Iris pigment epithelial cell (primary cell): ENCODE measurements at regions not wholly inside any gene's neighbourhood (a gene's known extent, or its start where the extent isn't known, plus 50 kb on each side); places are given as distances from the start of the nearest gene placed in this dataset.

Source experiments
- DNase-seq: peaks from one replicate; pipeline ENCODE4 v3.0.0-alpha.2; 2011; ENCODE audit warnings: low read depth

DNA sequence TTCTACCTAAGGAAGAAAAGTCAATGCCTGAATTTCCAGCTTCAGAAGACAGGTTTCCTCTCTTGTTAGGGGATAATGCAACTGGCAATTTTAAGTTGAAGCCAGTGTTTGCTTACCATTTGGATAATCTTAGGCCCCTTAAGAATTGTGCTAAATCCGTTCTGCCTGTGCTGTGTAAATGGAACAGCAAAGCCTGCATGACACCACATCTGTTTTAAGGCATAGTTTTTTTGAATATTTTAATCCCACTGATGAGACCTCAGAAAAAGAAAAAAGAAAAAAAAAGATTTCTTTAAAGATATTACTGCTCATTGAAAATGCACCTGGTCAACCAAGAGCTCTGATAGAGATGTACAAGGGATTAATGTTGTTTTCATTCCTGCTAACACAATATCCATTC lies 419.2 kb downstream of the SLITRK6 start:
- no peak for DNase-seq

DNA sequence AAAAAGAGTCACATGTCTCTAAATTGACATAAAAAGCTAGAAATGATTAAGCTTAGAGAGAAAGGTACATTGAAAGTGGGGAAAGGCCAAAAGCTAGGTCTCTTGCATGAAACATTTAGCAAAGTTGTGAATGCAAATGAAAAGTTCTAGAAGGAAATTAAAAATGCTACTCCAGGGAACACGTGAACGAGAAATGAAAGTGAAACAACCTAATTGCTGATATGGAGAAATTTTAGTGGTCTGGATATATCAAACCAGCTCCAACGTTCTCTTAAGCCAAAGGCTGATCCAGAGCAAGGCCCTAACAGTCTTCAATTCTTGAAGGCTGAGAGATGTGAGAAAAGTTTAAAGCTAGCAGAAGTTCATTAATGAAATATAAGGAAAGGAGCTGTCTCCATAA lies 419.8 kb downstream of the SLITRK6 start:
- DNase-seq, result no peak

DNA sequence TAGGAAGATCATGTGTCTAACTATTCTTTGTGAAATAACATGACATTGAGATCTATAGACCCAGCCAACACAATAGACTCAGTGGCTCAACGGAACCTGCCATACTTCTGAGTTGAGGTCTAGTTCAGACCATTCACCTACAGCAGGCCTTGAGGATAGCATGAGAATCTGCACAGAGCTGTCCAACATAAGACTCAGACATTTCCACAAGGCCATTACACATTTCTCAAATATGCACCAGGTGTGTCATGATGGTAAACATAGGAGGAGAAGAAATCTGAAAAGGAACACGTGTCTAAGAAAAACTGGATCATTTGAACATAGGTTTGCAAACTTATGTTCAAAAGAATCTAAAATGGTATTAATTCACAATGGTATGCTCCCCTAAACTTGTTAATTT lies 421.4 kb downstream of the SLITRK6 start:
- DNase-seq, result no peak

DNA sequence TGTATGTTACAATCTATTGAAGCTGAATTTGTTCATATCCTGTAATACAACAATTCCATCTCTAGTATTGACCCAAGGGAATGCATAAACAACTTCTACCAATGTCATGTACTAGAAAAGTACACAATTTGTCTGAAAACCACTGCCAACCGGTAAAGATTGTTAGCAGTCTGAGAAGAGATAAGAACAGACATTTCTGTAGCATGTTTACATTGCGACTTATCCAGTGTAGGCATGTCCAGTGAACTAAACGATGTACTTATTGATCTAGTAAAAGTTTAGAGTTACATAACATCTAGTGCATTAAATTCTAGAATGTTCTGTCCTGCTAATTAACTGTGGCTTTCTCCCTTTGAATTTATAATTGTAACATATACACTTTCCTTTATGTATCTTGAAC lies 425.9 kb downstream of the SLITRK6 start:
- peak; percentile 1 for DNase-seq

- no peak for DNase-seq
Measured at GRCh38 chr13:85371254-85371653, 428.0 kb downstream of the SLITRK6 start.

- DNase-seq, result no peak
Measured at GRCh38 chr13:85368686-85369085, 430.5 kb downstream of the SLITRK6 start.

DNA sequence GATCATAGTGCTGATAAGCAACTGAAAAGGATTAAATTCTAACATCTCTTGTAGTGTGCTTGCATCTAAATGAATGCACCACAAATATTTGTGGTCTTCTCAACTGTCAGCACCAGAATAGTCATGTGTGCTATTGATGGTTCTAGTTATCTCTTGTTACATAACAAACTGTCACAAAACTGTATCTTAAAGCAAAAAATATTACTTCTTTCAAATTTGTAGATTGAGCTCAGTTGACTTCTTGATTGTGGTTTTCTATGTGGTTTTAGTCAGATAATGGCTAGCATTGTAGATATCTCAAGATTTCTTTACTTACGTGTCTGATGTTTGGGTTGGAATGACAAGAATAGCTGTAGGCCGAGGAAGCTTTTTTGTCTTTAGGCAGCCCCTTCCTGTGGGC lies 431.3 kb downstream of the SLITRK6 start:
- peak; percentile 47 for DNase-seq

DNA sequence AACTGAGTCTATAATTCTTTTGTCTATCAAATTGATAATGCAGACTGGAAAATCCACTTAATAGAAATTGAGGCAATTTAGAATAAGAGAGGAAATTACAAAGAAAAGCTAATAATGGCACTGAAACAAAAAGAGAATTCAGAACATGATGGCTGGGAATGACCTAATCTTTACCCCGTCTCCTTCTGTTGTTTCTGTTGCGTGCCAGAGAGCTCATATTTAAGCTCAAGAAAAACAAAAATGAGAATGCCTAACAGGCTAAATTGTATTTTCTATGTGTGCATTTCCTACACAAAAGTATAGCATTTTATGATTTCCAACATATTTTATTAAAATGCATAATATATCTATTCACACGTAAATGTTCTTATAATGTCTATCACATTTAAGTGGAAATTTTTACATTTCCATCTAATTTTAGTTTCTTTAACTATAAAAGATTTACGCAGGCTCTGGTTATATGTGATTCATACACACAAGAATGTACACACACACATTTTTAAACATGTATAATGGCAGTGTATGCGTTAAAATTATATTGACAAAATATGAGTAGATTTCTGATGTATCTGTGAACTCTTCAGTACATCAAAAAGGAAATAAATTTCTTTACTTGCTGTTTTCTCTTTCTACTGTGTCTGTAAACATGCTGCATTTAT lies 432.3 kb downstream of the SLITRK6 start:
- DNase-seq, result peak; percentile 51

DNA sequence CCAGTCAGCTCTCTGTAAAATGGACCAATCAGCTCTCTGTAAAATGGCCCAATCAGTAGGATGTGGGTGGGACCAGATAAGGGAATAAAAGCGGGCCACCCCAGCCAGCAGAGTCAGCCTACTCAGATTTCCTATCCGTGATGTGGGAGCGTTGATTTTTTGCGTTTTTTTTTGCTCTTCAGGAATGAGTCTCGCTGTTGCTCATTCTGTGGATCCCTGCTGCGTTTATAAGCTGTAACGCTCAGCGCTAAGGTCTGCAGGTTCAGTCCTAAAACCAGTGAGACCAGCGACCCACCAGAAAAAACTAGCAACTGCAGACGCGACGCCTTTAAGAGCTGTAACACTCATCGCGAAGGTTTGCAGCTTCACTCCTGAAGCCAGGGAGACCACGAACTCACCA lies 435.7 kb downstream of the SLITRK6 start:
- no peak for DNase-seq

DNA sequence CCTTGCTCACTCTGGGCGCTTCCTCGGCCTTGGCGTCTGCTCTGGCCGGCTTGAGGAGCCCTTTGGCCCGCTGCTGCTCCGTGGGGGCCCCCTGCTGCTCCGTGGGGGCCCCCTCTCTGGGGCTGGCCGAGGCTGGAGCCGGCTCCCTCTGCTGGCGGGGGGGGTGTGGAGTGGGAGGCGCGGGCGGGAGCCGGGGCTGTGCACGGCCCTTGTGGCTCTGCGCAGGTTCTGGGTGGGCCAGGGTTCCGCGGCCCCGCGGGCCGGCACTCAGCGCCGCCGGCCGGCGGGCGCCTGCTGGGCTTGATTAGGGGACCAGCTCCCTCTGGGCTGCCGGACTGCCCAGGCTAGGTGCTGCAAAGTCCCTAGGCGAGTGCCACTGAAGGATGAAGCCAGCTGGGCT lies 436.2 kb downstream of the SLITRK6 start:
- no peak for DNase-seq

DNA sequence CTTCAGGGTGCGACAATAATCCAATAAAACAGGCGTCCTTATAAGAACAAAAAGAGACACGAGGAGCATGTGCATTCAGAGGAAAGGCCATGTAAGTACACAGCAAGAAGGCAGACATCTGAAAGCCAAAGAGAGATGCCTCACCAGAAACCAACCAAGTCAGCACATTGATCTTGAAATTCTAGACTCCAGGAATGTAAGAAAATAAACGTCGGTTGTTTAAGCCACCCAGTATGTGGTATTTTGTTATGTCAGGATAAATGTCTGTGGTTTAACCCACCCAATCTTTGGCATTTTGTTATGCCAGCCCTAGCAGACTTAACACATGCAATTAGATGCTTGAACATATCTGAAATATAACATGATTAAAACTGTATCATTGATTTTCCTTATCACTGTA lies 452.0 kb downstream of the SLITRK6 start:
- peak; percentile 56 for DNase-seq

GRCh38 chr13:85334187-85334586 lies 465.0 kb downstream of the SLITRK6 start:
- no peak for DNase-seq

DNA sequence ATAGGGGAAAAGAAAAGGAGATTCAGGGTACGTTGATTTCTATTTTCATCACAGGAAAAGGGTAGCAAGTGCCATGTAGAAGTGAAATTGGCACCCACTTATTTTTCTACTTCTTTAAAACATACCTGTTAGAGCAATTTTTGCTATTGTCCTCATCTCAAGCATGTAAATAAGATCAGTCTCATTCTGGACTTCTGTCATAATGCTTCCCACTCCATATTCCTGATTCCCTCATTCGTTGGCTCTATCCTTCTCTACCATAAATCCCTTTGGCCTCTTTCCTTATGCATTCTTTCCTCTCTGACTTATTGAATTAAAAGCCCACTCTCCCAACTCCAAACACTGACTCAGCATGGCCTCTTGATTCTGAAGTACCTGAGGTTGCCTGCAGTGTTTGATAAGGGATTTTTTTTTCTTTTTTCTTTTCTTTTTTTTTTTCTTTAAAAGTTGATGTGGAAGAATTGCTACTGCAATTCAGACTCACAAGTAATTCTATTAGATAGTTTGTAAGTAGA lies 465.7 kb downstream of the SLITRK6 start:
- DNase-seq, result no peak

GRCh38 chr13:85332615-85333014 lies 466.6 kb downstream of the SLITRK6 start:
- no peak for DNase-seq

DNA sequence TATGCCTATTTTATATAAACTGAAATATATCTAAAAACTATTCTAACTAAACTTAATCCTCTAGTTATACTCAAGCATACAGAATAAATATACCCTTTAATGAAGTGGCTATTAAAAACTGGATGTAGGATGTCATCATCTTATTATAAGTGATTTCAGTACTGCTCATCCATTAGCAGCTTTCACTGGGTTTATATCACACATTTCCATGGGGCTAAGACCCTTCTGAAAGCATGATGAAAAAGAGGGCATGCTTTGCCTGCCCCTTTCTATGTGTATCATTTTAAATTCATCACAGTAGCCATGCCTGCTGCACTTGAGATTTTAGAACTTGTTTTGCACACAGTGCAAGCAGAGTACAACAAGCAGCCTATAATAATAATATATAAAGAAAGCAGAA lies 477.5 kb downstream of the SLITRK6 start:
- no peak for DNase-seq

- no peak for DNase-seq
Measured at GRCh38 chr13:85317781-85318180, 481.4 kb downstream of the SLITRK6 start.

DNA sequence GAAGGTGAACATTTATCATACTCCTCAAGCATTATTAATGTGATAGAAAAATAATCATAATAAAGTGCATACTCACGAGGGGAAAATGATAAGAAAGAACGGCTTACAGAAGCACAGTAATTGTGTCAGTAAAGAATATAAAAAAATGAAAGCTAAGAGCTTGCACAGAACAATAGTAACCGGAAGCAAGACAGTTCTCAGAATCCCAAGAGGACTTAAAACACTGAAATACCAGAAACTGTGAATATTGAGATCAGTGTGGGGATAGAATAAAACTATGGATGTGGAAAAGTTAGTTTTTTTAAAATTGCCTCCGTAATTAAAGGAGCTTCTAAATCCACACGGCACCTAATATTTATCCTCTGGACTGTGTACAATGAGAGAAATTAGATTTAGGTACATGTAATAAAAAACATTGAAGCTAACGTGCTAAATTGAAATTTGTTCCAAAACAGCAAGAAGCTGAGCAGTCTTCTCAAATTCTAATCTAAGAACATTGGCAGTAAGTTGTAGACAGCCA lies 482.7 kb downstream of the SLITRK6 start:
- no peak for DNase-seq

- no peak for DNase-seq
Measured at GRCh38 chr13:85314686-85315085, 484.5 kb downstream of the SLITRK6 start.

GRCh38 chr13:85313761-85314503 lies 485.3 kb downstream of the SLITRK6 start:
- peak; percentile 27 for DNase-seq

DNA sequence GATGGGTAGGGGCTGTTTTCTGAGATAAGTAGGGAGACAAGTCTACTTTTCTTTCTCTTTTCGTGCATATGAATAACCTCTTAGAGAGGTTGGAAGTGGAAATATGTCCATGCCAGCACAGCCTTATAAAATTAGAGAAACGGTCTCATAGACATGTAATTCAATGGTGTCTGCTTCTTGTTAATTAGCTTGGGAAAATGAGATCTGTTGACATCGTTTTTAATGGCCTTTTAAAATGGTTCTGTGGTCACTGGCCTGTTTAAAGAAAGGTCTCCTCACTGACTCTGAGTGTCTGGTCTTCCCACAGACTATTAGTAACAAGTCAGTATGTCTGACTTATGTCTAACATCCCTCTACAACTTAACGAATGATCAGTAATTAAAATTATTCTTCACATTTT lies 487.1 kb downstream of the SLITRK6 start:
- DNase-seq, result no peak

GRCh38 chr13:85303630-85304029 lies 495.6 kb downstream of the SLITRK6 start:
- no peak for DNase-seq

DNA sequence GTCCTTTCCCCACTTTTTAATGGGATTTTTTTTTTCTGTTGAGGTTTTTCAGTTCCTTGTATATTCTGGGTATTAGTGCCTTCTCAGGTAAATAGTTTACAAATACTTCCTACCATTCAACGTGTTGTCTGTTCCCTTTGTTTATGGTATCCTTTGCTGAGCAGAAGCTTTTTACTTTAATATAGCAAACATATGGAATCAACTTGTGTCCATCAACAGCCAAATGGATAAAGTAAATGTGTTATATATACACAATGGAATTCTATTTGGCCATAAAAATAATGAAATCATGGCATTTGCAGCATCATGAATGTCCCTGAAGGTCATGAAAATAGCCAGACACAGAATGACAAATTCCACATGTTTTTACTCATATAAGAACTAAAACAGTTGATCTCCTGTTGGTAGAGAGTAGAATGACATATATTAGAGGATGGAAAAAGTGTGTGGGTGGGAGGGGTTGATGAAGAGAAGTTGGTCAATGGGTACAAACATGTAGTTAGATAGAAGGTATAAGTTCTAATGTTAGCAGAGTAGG lies 500.8 kb downstream of the SLITRK6 start:
- DNase-seq, result no peak

DNA sequence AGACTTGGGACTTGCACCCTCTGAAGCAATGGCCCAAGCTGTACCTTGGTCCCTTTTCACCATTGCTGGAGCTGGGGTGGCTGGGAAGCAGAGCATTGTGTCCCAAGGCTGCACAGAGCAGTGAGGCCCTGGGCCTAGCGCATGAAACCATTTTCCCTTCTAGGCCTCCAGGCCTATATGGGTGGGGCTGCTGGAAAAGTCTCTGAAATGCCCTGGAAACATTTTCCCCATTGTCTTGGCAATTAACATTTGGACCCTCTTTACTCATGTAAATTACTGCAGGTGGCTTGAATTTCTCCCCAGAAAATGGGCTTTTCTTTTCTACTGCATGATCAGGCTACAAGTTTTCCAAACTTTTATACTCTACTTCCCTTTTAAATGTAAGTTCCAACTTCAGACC lies 510.5 kb downstream of the SLITRK6 start:
- no peak for DNase-seq
